H1 (cell line): ENCODE measurements at regions not wholly inside any gene's neighbourhood (a gene's known extent, or its start where the extent isn't known, plus 50 kb on each side); places are given as distances from the start of the nearest gene placed in this dataset.

Experiments
- CTCF ChIA-PET: fragments of 300-600 bp; sonication (Branson Sonifier 250); formaldehyde crosslinking; loops from one replicate; lab custom pipeline; 2021; ENCODE audit not compliant: partially characterized antibody; lab: Charles Lee
- POLR2A ChIA-PET: fragments of 300-600 bp; sonication (Branson Sonifier 250); formaldehyde crosslinking; loops from one replicate; lab custom pipeline; 2021; ENCODE audit warnings: inconsistent platforms; ENCODE audit not compliant: partially characterized antibody; lab: Charles Lee
- DNase-seq, 2 experiments: peaks; one replicate each; pipeline versions ENCODE4 v3.0.0 to v3.0.0-alpha.2; 2010 to 2022; ENCODE audit warnings: low spot score in 2 of 2, low read depth in 1 of 2, mixed read lengths in 1 of 2
- FAIRE-seq: peaks from 2 replicates; lab custom pipeline; 2011; peaks lifted over from hg19 to GRCh38; lab: Jason Lieb, UNC
- H2AFZ ChIP-seq: 2 replicates; pipeline ENCODE4 v1.8.1; 2012; ENCODE audit warnings: low read length, inconsistent platforms
- H2AK5ac ChIP-seq: 2 replicates; pipeline ENCODE4 v1.6.1; 2013; ENCODE audit warnings: low read depth, low read length
- H2BK120ac ChIP-seq: replicated peaks from 2 replicates; pipeline ENCODE3; 2013; ENCODE audit warnings: low read depth, low read length, inconsistent platforms
- H2BK12ac ChIP-seq: 2 replicates; pipeline ENCODE4 v1.6.1; 2013; ENCODE audit warnings: low read depth, low read length
- H2BK15ac ChIP-seq: 2 replicates; pipeline ENCODE4 v1.6.1; 2013; ENCODE audit warnings: low read length
- H2BK20ac ChIP-seq: 2 replicates; pipeline ENCODE4 v1.6.1; 2013; ENCODE audit warnings: low read length
- H2BK5ac ChIP-seq: 2 replicates; pipeline ENCODE4 v1.6.1; 2013; ENCODE audit warnings: low read depth, low read length
- H3K14ac ChIP-seq: 2 replicates; pipeline ENCODE4 v1.6.1; 2013; ENCODE audit warnings: inconsistent platforms; ENCODE audit not compliant: insufficient read length
- H3K18ac ChIP-seq: 2 replicates; pipeline ENCODE4 v1.6.1; 2013; ENCODE audit warnings: low read length; ENCODE audit errors: extremely low read depth
- H3K23ac ChIP-seq: 2 replicates; pipeline ENCODE4 v1.6.1; 2013; ENCODE audit warnings: inconsistent platforms; ENCODE audit not compliant: insufficient read length
- H3K23me2 ChIP-seq: 2 replicates; pipeline ENCODE4 v1.6.1; 2013; ENCODE audit warnings: low read depth, low read length
- H3K27ac ChIP-seq: 2 replicates; pipeline ENCODE4 v1.6.1; 2011; ENCODE audit warnings: low read depth, low read length, inconsistent platforms
- H3K27me3 ChIP-seq, 4 experiments: replicated peaks in 1 of 4; 1 replicate in 1 of 4; 2 replicates in 3 of 4; pipeline versions ENCODE4 v1.6.1 to v1.8.1; 2011 to 2013; ENCODE audit warnings: low read length in 3 of 4, mild to moderate bottlenecking in 3 of 4, inconsistent platforms in 2 of 4, mixed read lengths in 2 of 4, moderate library complexity in 1 of 4; ENCODE audit not compliant: control insufficient read depth in 3 of 4, insufficient read depth in 3 of 4; ENCODE audit errors: extremely low read depth in 1 of 4
- H3K36me3 ChIP-seq, 4 experiments: 2 replicates each; pipeline versions ENCODE4 v1.6.1 to v1.8.1; 2011 to 2013; ENCODE audit warnings: mild to moderate bottlenecking in 4 of 4, low read length in 3 of 4, moderate library complexity in 2 of 4, control low read depth in 1 of 4, inconsistent platforms in 1 of 4; ENCODE audit not compliant: insufficient read depth in 4 of 4, control insufficient read depth in 2 of 4
- H3K4ac ChIP-seq: replicated peaks from 2 replicates; pipeline ENCODE3; 2013; ENCODE audit warnings: low read length, low read depth, mixed read lengths, inconsistent platforms; ENCODE audit not compliant: insufficient read length
- H3K4me1 ChIP-seq, 4 experiments: replicated peaks in 1 of 4; 1 replicate in 1 of 4; 2 replicates in 3 of 4; pipeline versions ENCODE4 v1.6.1 to v1.8.1; 2011 to 2013; ENCODE audit warnings: low read length in 3 of 4, inconsistent platforms in 2 of 4, mixed read lengths in 1 of 4; ENCODE audit not compliant: insufficient read depth in 4 of 4, control insufficient read depth in 3 of 4
- H3K4me2 ChIP-seq, 2 experiments: 2 replicates each; pipeline versions ENCODE4 v1.6.1 to v1.8.1; 2011 to 2013; ENCODE audit warnings: low read depth in 2 of 2, low read length in 2 of 2, control low read depth in 1 of 2, inconsistent platforms in 1 of 2, mild to moderate bottlenecking in 1 of 2; ENCODE audit not compliant: insufficient read depth in 1 of 2
- H3K4me3 ChIP-seq, 4 experiments: fragments of 200-600, 300-600 bp in 1 of 4; sonication (generic), shearing (Covaris generic), sonication (Bioruptor Twin) in 1 of 4; 2 replicates each; pipeline versions ENCODE4 v1.5.1 to v1.8.1; 2011 to 2016; ENCODE audit warnings: low read length in 4 of 4, low read depth in 3 of 4, control low read depth in 2 of 4, inconsistent platforms in 2 of 4, mild to moderate bottlenecking in 2 of 4, mixed read lengths in 1 of 4, moderate library complexity in 1 of 4; ENCODE audit not compliant: insufficient read depth in 2 of 4; ENCODE audit errors: extremely low read depth in 1 of 4
- H3K56ac ChIP-seq: replicated peaks from 2 replicates; pipeline ENCODE3; 2013; ENCODE audit warnings: low read depth, mild to moderate bottlenecking, mixed read lengths, low read length, inconsistent platforms; ENCODE audit not compliant: insufficient read length
- H3K79me1 ChIP-seq: 2 replicates; pipeline ENCODE4 v1.6.1; 2013; ENCODE audit warnings: low read depth, low read length, control low read depth
- H3K79me2 ChIP-seq, 2 experiments: 2 replicates each; pipeline versions ENCODE4 v1.6.1 to v1.8.1; 2012 to 2013; ENCODE audit warnings: low read length in 2 of 2, mild to moderate bottlenecking in 2 of 2, inconsistent platforms in 1 of 2; ENCODE audit not compliant: insufficient read depth in 2 of 2, control insufficient read depth in 1 of 2
- H3K9ac ChIP-seq, 4 experiments: replicated peaks in 1 of 4; 1 replicate in 1 of 4; 2 replicates in 3 of 4; pipeline versions ENCODE4 v1.6.1 to v1.8.1; 2011 to 2013; ENCODE audit warnings: low read depth in 3 of 4, low read length in 3 of 4, control low read depth in 2 of 4, mild to moderate bottlenecking in 2 of 4, moderate library complexity in 2 of 4, inconsistent platforms in 1 of 4; ENCODE audit errors: extremely low read depth in 1 of 4
- H3K9me3 ChIP-seq, 2 experiments: 2 replicates each; pipeline versions ENCODE4 v1.6.1 to v1.8.1; 2012 to 2013; ENCODE audit warnings: mild to moderate bottlenecking in 2 of 2, moderate library complexity in 2 of 2, control low read depth in 1 of 2, inconsistent platforms in 1 of 2, low read depth in 1 of 2, low read length in 1 of 2, mixed read lengths in 1 of 2; ENCODE audit not compliant: insufficient read depth in 2 of 2
- H4K20me1 ChIP-seq, 2 experiments: replicated peaks in 1 of 2; 2 replicates each; pipeline versions ENCODE3 to v1.8.1; 2011 to 2013; ENCODE audit warnings: inconsistent platforms in 2 of 2, low read length in 2 of 2, mild to moderate bottlenecking in 1 of 2; ENCODE audit not compliant: insufficient read depth in 2 of 2, control insufficient read depth in 1 of 2
- H4K5ac ChIP-seq: 2 replicates; pipeline ENCODE4 v1.6.1; 2013; ENCODE audit warnings: low read length, low read depth, mixed read lengths, inconsistent platforms; ENCODE audit not compliant: insufficient read length
- H4K8ac ChIP-seq: 2 replicates; pipeline ENCODE4 v1.8.0; 2013; ENCODE audit warnings: mild to moderate bottlenecking, moderate library complexity, low read length, inconsistent platforms; ENCODE audit not compliant: insufficient read depth; ENCODE audit errors: extremely low read depth
- H4K91ac ChIP-seq: replicated peaks from 2 replicates; pipeline ENCODE3; 2013; ENCODE audit warnings: low read length, mixed read lengths, inconsistent platforms; ENCODE audit not compliant: insufficient read length
- ATF3 ChIP-seq: IDR thresholded peaks from 2 replicates; pipeline ENCODE4 v1.6.1; 2011; ENCODE audit warnings: low read depth, mild to moderate bottlenecking, low read length; ENCODE audit not compliant: insufficient read depth
- CBX5 ChIP-seq: fragments of 300-800, 300-1000 bp; sonication (generic); IDR thresholded peaks from 2 replicates; pipeline ENCODE4 v1.7.1; 2016; ENCODE audit warnings: antibody characterized with exemption, low read length, low read depth
- CEBPB ChIP-seq: IDR thresholded peaks from 2 replicates; pipeline ENCODE4 v1.6.1; 2012; ENCODE audit warnings: low read depth, low read length
- CHD2 ChIP-seq: IDR thresholded peaks from 2 replicates; pipeline ENCODE4 v1.6.1; 2012; ENCODE audit warnings: low read length, improper control_type of control experiment
- EGR1 ChIP-seq: IDR thresholded peaks from 2 replicates; pipeline ENCODE4 v1.6.1; 2011; ENCODE audit warnings: low read depth, low read length, borderline replicate concordance
- HDAC2 ChIP-seq, 2 experiments: fragments of 300-600 bp in 1 of 2; sonication (generic) in 1 of 2; IDR thresholded peaks; 2 replicates each; pipeline ENCODE4 v1.6.1; 2011 to 2012; ENCODE audit warnings: low read depth in 2 of 2, low read length in 2 of 2, mild to moderate bottlenecking in 2 of 2, moderate library complexity in 2 of 2, borderline replicate concordance in 1 of 2, inconsistent platforms in 1 of 2
- JUN ChIP-seq: IDR thresholded peaks from 2 replicates; pipeline ENCODE4 v1.6.1; 2011; ENCODE audit warnings: low read depth, mild to moderate bottlenecking, improper control_type of control experiment, low read length
- NANOG ChIP-seq: IDR thresholded peaks from 2 replicates; pipeline ENCODE4 v1.6.1; 2011; ENCODE audit warnings: low read length, low read depth, mild to moderate bottlenecking, inconsistent platforms; ENCODE audit not compliant: insufficient read depth, poor library complexity, severe bottlenecking
- POLR2A ChIP-seq, 2 experiments: IDR thresholded peaks; 1 replicate in 1 of 2; 2 replicates in 1 of 2; pipeline ENCODE4 v1.6.1; 2011; ENCODE audit warnings: low read depth in 2 of 2, low read length in 2 of 2, mild to moderate bottlenecking in 2 of 2; ENCODE audit errors: control extremely low read depth in 1 of 2
- SUZ12 ChIP-seq: fragments of 200-600 bp; sonication (generic); IDR thresholded peaks from 2 replicates; pipeline ENCODE4 v1.6.1; 2012; ENCODE audit warnings: mild to moderate bottlenecking, inconsistent platforms, low read length, moderate library complexity, mixed read lengths
- TAF7 ChIP-seq: optimal IDR thresholded peaks from 2 replicates; pipeline ENCODE3; 2011; ENCODE audit warnings: low read depth, mild to moderate bottlenecking, inconsistent platforms, low read length, moderate library complexity, borderline replicate concordance
- TEAD4 ChIP-seq: IDR thresholded peaks from 2 replicates; pipeline ENCODE4 v1.6.1; 2012; ENCODE audit warnings: low read depth, low read length, inconsistent platforms, mixed read lengths
- YY1 ChIP-seq: IDR thresholded peaks from 2 replicates; pipeline ENCODE4 v1.6.1; 2011; ENCODE audit warnings: low read depth, mild to moderate bottlenecking, low read length
- ZNF274 ChIP-seq: IDR thresholded peaks from 2 replicates; pipeline ENCODE4 v1.7.0; 2012; ENCODE audit warnings: low read length, borderline replicate concordance; ENCODE audit errors: extremely low read depth
- WGBS, 2 experiments: shearing (Covaris generic) in 1 of 2; methylation state at CpG; one replicate each; pipeline versions ENCODE4 v1.1.6 to v1.1.7; 2013 to 2015; ENCODE audit warnings: low lambda C conversion rate in 2 of 2, mixed read lengths in 2 of 2, inconsistent platforms in 1 of 2, low coverage in 1 of 2, missing lambda C conversion rate in 1 of 2; ENCODE audit not compliant: insufficient replicate concordance in 2 of 2, insufficient coverage in 1 of 2, insufficient read length in 1 of 2; ENCODE audit errors: extremely low coverage in 1 of 2, missing lambda C conversion rate in 1 of 2; 5-methylcytosine and 5-hydroxymethylcytosine counted together

DNA sequence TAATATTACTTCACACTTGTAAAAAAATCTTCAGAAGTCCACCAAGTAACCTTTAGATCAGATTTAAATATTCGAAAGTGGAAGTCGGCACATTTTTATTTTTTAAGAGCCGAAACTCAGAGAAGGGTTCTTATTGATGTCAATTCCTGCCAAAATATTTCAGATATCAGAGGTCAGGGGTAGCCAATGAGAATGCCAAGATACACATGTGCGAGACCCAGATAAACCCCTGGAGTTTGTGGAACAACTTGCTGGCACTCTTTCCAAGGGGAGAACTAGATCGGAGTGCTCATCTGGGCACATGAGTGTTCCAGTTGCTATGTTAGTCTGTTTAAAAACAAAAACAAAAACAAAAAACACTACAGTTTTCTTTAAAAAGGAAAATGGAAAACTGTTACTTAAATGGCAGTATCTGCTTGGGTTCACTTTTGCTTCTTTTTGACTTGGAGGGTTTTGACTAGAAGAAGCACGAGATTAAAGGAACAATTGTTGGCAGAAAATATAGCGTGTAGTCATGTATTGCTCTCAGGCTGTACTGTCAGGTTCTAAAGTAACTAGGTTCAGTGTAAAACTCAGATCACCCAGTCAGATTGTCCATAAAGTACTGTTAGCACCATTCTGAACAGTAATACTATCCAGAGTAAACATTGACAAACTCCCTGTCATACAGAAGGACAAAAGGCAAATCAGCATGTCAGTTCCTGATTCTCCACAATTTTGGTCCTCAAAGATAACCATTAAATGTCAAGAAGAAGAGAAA lies 188.0 kb upstream of the PACRGL start:
- no peak for FAIRE-seq
- Histone ChIP-seq H2BK120ac (no peak overlapping the region), H3K4me2 (no peak overlapping the region)
- no peak for TF ChIP-seq ATF3
- TF ChIP-seq TAF7 = no peak
- TF ChIP-seq TEAD4 = no peak
- no peak for TF ChIP-seq CBX5
- TF ChIP-seq CEBPB = no peak
- TF ChIP-seq CHD2 = no peak
- no peak for TF ChIP-seq JUN
- no peak for TF ChIP-seq POLR2A (IDR thresholded peaks at IDR 0.05; ENCODE audit: control extremely low read depth in 1 of 2, low read depth in 2 of 2, low read length in 2 of 2)
- no peak for TF ChIP-seq NANOG
- no peak for TF ChIP-seq HDAC2 (IDR thresholded peaks at IDR 0.05; ENCODE audit: borderline replicate concordance in 1 of 2, low read depth in 2 of 2, low read length in 2 of 2)
- no peak for TF ChIP-seq SUZ12
- no peak for TF ChIP-seq EGR1
- TF ChIP-seq YY1 = no peak
- TF ChIP-seq ZNF274 = no peak

More for the DNA sequence above, 188.0 kb upstream of the PACRGL start:
- CTCF ChIA-PET = interaction anchor here (0.6 to 1.7 kb wide), 2 partner anchors 25 to 176 kb away, joined by 3 to 7 read pairs; no protein-coding TSS in a partner anchor
- Histone ChIP-seq H3K27ac (no peak overlapping the region), H4K91ac (no peak overlapping the region), H2BK12ac (no peak overlapping the region), H2BK20ac (no peak overlapping the region), H4K20me1 (no peaks in the 10 kb centered on the region), H3K14ac (no peak overlapping the region), H3K9me3 (no peaks in the 10 kb centered on the region), H3K79me2 (no peaks in the 10 kb centered on the region), H3K9ac (no peak overlapping the region), H2BK5ac (no peak overlapping the region), H3K56ac (no peak overlapping the region), H4K5ac (no peak overlapping the region), H4K8ac (no peak overlapping the region), H3K23me2 (no peaks in the 10 kb centered on the region), H3K79me1 (no peaks in the 10 kb centered on the region), H3K4me3 (no peak overlapping the region), H3K23ac (no peak overlapping the region), H3K27me3 (no peaks in the 10 kb centered on the region), H2AFZ (no peak overlapping the region), H3K4ac (no peak overlapping the region), H2BK15ac (no peak overlapping the region), H2AK5ac (no peak overlapping the region), H3K4me1 (no peaks in the 10 kb centered on the region), H3K18ac (no peak overlapping the region), H3K36me3 (no peaks in the 10 kb centered on the region)
- 87% methylated on average over 7 of the region's 7 CpGs; no CpG with 5 or more reads in 1 of the 2 experiments for WGBS, 2 experiments
- POLR2A ChIA-PET = no interaction called here
- no peak for DNase-seq
